Natural killer cell treated with Interleukin-12 subunit alpha and Interleukin-12 subunit beta and Interleukin-15 and Interleukin-18, amount 100 ng/mL, for 72 hours (primary cell): ENCODE measurements at regions not wholly inside any gene's neighbourhood (a gene's known extent, or its start where the extent isn't known, plus 50 kb on each side); places are given as distances from the start of the nearest gene placed in this dataset.
"Not testable (repeated sequence)": the region's sequence is repeated elsewhere in the genome, so short reads cannot be mapped to it uniquely, and the experiment has no call there.

Source experiments
- ATAC-seq, 2 donors: fragments of 150-1000 bp; cut with Tn5 transposase in 1 of 2; sonication (Bioruptor Pico), chemical (Tn5 transposase) in 1 of 2; 2 replicates each; pipeline ENCODE4 v1.10.0; 2021
- DNase-seq: peaks from one replicate; pipeline ENCODE4 v3.0.0; 2022; ENCODE audit warnings: low spot score
- H3K27ac Mint-ChIP-seq, 2 donors: 1 replicate in 1 of 2; 2 replicates in 1 of 2; pipeline ENCODE4 v1.8.0; 2022; ENCODE audit warnings: mixed read lengths in 2 of 2, mild to moderate bottlenecking in 1 of 2, moderate library complexity in 1 of 2
- H3K27me3 Mint-ChIP-seq, 2 donors: 1 replicate in 1 of 2; 2 replicates in 1 of 2; pipeline ENCODE4 v1.8.0; 2022; ENCODE audit warnings: mixed read lengths in 2 of 2
- H3K36me3 Mint-ChIP-seq: one replicate; pipeline ENCODE4 v1.8.0; 2022; ENCODE audit warnings: mixed read lengths
- H3K4me1 Mint-ChIP-seq, 2 donors: 1 replicate in 1 of 2; 2 replicates in 1 of 2; pipeline ENCODE4 v1.8.0; 2022; ENCODE audit warnings: low read depth in 2 of 2, mixed read lengths in 2 of 2, mild to moderate bottlenecking in 1 of 2
- H3K4me3 Mint-ChIP-seq: one replicate; pipeline ENCODE4 v1.8.0; 2022; ENCODE audit warnings: mixed read lengths
- H3K9me3 Mint-ChIP-seq: 2 replicates; pipeline ENCODE4 v1.8.0; 2022; ENCODE audit warnings: mixed read lengths

DNA sequence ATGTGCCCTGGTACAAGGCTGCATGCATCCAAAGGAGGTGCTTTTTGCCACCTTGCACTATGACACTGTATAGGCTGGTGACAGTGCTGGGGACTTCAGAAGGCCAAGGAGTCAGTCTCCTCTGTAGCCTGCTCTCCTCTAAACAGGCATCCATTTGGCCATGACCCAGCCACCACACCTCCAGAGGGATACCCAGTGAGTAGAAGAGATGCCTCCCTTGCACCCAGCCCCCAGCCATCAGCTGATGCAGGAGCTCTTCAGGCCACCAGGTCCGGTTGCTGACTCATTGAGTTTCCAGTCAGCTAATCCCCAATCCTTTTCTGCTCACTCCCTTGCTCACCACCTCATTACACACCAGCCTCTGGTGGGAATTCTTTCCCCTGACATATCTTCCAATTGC lies 99.8 kb downstream of the PJA1 start:
- Mint-ChIP-seq H3K27ac (no peak overlapping the region), H3K4me3 (no peak overlapping the region), H3K9me3 (no peaks in the 10 kb centered on the region), H3K27me3 (peaks cover 0 to 13% of the 10 kb centered on the region in 2 donors), H3K36me3 (no peaks in the 10 kb centered on the region), H3K4me1 (no peaks in the 10 kb centered on the region)
- DNase-seq (no peak), ATAC-seq (no peak)

DNA sequence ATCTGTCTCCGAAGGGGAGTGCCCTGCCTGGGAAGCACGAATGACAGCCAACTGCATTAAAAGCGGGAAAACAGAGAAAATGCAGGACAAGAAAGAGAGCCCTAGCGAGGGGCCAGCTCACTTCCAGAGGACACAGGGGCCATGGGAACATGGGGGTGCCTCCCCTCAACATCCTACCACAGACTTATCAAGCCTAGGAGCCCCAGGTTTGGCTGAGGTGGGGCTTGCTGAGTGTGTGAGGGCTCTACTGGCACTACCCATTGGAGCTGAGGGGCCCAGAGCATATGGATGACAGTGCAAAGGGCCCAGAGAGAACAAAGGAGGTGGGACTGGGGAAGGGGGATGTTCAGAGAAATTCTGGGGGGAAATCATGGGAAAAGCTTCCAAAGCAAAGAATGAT lies 101.8 kb downstream of the PJA1 start:
- Mint-ChIP-seq H3K9me3 (no peaks in the 10 kb centered on the region), H3K27ac (no peak overlapping the region), H3K36me3 (no peaks in the 10 kb centered on the region), H3K4me1 (no peaks in the 10 kb centered on the region), H3K27me3 (peaks cover 0 to 15% of the 10 kb centered on the region in 2 donors), H3K4me3 (no peak overlapping the region)
- ATAC-seq (no peak), DNase-seq (no peak)

DNA sequence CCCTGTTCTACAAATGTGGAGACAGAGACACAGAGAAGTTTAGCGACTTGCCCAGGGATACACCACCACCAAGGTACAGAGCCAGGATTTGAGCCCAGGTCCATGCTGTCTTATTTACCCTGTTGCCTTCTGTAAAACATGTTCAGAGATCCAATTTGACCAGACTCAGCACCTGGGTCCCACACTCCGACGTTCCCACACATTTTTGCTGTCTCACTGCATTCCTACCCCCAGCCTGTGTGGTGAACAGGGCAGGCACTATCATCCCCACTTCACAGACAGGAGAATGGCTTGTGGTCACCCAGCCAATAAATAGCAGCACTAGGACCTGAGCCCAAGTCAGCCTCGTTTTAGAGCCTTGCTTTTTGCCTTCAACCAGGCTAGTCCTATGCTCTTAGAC lies 102.8 kb downstream of the PJA1 start:
- DNase-seq: no peak
- no peak for ATAC-seq
- Mint-ChIP-seq H3K4me1 (no peaks in the 10 kb centered on the region), H3K36me3 (no peaks in the 10 kb centered on the region), H3K4me3 (no peak overlapping the region), H3K27ac (no peak overlapping the region), H3K9me3 (no peaks in the 10 kb centered on the region), H3K27me3 (peaks cover 0 to 11% of the 10 kb centered on the region in 2 donors)

DNA sequence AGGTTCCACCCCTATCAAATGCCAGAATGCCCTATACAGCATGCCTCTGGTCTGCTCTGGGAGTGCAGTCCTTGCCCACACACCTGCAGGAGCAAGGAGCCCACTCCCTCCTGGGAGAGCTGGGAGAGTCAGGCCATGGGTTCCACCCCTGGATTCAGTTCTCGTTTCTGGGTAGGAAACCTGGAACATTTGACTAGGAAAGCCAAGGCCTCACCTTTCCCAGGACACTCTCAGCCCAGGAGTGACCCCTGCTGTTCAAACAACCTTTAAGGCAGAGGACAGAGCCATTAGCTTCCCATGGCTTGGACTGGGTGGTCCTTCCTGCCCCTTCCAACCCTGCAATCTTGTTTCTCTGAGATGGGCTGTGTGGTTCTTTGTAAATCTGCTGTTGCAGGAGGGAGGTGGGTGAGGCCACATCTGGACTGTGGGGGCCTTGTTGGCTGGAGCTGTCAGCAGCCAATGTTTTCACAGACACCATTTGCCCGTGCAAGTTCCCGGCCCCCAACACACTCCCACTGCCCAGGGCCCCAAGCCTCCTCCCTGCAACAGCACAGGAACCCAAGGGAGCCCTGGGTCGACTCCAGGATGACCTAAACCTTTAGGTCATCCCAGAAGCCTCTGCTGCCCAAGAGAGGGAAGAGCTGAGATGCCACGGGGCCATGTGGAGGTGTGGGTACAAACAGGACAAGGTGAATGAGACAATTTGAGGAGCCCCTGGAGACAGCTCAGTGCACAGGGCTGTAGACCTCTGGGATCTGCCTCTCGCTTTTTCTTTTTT lies 104.4 kb downstream of the PJA1 start:
- peaks cover 0 to 11% of the 10 kb centered on the region in 2 donors for H3K27me3 Mint-ChIP-seq
- no peak for ATAC-seq
- no peaks in the 10 kb centered on the region for H3K4me1 Mint-ChIP-seq

DNA sequence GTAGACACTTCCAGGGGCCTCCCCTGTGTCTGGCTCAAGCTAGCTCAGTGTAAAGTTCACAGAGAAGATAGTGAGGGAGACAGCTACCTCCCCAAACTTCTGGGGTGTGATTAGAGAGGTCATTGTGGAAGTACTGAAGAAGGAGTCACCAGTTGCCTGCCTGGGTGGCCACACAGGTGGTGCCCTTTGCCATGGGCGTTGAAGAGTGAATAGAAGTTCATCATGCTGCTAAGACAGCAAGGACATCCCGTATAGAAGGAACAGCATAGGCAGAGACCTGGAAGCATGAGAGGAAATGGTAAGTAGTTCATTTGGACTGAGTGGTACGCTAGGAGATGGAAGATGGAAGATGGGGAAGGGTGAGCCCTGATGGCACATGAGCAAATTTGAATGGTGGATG lies 110.1 kb downstream of the PJA1 start:
- H3K4me3 Mint-ChIP-seq: no peak overlapping the region
- no peaks in the 10 kb centered on the region for H3K4me1 Mint-ChIP-seq
- H3K27me3 Mint-ChIP-seq: peaks cover 6 to 7% of the 10 kb centered on the region in 2 donors
- no peaks in the 10 kb centered on the region for H3K36me3 Mint-ChIP-seq
- no peaks in the 10 kb centered on the region for H3K9me3 Mint-ChIP-seq
- no peak overlapping the region for H3K27ac Mint-ChIP-seq
- ATAC-seq (no peak), DNase-seq (no peak)

More for the DNA sequence above, 104.4 kb downstream of the PJA1 start:
- H3K27ac Mint-ChIP-seq: no peak overlapping the region
- H3K36me3 Mint-ChIP-seq: no peaks in the 10 kb centered on the region
- H3K9me3 Mint-ChIP-seq: no peaks in the 10 kb centered on the region
- no peak overlapping the region for H3K4me3 Mint-ChIP-seq
- no peak for DNase-seq

DNA sequence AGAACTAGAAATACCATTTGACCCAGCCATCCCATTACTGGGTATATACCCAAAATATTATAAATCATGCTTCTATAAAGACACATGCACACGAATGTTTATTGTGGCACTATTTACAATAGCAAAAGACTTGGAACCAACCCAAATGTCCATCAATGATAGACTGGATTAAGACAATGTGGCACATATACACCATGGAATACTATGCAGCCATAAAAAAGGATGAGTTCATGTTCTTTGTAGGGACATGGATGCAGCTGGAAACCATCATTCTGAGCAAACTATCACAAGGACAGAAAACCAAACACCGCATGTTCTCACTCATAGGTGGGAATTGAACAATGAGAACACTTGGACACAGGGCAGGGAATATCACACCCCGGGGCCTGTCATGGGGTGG lies 110.8 kb downstream of the PJA1 start:
- not testable (repeated sequence) for H3K36me3 Mint-ChIP-seq, H3K27ac Mint-ChIP-seq, DNase-seq, H3K4me3 Mint-ChIP-seq, H3K4me1 Mint-ChIP-seq, H3K27me3 Mint-ChIP-seq, H3K9me3 Mint-ChIP-seq, ATAC-seq

DNA sequence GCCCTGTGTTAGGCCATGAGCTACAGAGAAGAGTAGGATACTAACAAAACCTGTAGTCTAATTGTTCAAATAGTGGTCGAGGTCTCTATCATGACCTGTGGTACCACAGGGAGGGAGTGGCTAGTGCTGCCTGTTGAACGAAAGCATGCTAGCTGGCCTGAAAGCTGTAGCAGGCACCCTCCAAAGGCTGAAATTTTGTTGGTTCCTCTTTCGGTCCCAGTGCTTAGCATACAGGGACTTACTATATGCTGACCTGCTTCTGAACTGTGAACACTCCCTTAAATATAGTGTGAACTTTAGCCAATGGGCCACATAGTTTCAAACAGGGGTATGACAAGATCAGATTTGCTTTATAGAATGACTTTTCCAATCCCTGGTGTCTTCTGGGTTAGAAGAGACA lies 113.4 kb downstream of the PJA1 start:
- no peak overlapping the region for H3K27ac Mint-ChIP-seq
- H3K27me3 Mint-ChIP-seq: peaks cover 4 to 6% of the 10 kb centered on the region in 2 donors
- H3K36me3 Mint-ChIP-seq: no peaks in the 10 kb centered on the region
- no peaks in the 10 kb centered on the region for H3K4me1 Mint-ChIP-seq
- no peak for DNase-seq
- H3K4me3 Mint-ChIP-seq: no peak overlapping the region
- no peak for ATAC-seq
- no peaks in the 10 kb centered on the region for H3K9me3 Mint-ChIP-seq

DNA sequence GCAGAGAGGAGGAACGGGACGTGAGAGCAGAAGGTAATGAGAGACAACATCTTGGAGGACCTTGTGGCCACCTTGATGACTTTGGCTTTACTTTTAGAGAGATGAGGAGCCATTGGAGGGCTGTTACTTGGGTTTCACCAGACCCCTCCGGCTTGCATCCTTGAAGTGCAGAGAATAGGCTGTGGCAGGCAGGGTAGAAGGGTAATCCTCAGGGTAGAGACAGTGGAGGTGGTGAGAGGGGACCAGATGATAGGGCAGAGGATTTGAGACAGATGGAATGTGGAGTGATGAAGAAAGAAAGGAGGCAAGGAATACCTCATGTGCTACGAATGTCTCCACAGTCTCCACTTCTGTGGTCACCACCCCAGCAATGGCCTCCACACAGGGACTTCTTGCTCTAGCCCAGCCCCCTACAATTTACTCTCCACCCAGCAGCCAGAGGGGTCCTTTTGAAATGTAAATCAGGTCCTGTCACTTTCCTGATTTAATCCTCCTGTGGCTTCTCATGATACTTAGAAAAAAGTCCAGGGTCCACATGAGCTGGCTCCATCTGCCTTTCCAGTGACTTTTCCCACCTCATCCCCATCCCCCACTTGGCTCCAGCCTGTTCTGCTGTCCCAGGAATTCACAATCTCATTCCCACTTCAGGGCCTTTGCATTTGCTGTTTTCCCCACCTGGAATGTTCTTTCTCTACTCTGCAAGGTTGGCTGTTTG lies 115.0 kb downstream of the PJA1 start:
- Mint-ChIP-seq H3K4me3 (no peak overlapping the region), H3K27me3 (peaks cover 6 to 7% of the 10 kb centered on the region in 2 donors), H3K36me3 (no peaks in the 10 kb centered on the region), H3K27ac (no peak overlapping the region), H3K4me1 (no peaks in the 10 kb centered on the region), H3K9me3 (no peaks in the 10 kb centered on the region)
- ATAC-seq (no peak), DNase-seq (no peak)

DNA sequence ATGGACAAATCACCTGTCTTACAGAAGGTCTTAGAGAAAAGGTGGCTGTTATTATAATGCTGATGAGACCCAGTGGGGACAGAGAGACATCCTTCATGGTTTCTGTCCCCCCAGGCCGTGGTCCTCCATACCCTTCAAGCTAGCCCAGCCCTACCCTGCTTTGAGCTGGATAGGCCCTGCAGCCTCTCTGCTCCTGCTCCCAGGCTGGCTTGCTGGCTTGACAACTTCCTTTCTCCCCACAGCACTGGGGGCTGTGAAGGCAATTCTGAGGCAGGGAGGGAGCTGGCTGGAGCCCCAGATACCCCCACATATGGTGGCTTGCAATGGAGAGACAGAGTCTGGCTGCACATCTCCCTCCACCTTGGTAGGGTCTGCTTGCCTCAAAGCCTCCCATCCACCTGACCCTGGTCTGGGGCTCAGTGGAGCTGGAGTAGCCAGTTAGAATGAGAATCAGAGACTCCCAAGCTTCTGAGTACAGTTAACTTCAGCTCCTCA lies 118.2 kb downstream of the PJA1 start:
- peaks cover 6 to 16% of the 10 kb centered on the region in 2 donors for H3K27me3 Mint-ChIP-seq
- DNase-seq (no peak), ATAC-seq (no peak)
- H3K27ac Mint-ChIP-seq: no peak overlapping the region
- H3K4me1 Mint-ChIP-seq: no peaks in the 10 kb centered on the region
- no peaks in the 10 kb centered on the region for H3K9me3 Mint-ChIP-seq
- no peaks in the 10 kb centered on the region for H3K36me3 Mint-ChIP-seq
- no peak overlapping the region for H3K4me3 Mint-ChIP-seq

DNA sequence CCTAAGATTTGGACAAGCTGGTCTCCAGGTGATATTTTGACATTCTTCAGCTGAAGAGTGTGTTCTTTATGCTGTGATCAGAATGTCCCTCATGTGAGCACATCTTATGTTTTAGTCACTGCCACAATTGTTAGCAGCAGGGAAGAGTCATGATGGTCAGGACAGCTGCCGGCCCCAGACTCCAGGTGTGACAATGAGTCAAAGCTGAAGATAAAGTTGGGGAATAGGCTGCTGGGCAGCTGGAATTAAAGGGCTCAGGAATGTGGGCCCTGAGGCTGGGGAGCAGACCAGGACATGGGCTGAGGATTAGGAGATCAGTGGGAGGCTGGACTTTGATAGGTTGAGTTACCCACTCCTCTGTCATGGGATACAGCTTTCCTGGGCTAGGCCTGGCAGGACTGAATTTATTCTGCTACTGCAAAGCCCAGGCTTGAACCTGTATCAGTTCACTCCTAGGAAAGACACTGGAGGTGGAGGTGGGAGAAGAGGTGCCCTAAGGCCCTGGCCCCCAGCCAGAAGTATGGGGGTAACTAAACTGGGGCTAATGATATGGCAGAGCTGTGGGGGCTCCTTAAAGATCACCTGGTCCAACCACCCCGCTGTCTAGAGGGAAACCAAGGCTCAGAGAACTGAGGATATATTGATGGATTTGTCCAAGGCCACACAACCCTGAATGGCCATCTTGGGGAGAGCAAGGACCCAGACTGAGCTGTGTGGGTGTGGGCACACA lies 119.5 kb downstream of the PJA1 start:
- Mint-ChIP-seq H3K36me3 (no peaks in the 10 kb centered on the region), H3K4me1 (no peaks in the 10 kb centered on the region), H3K27me3 (peaks cover 6 to 16% of the 10 kb centered on the region in 2 donors), H3K4me3 (no peak overlapping the region), H3K27ac (no peak overlapping the region), H3K9me3 (no peaks in the 10 kb centered on the region)
- no peak for ATAC-seq
- DNase-seq: no peak

DNA sequence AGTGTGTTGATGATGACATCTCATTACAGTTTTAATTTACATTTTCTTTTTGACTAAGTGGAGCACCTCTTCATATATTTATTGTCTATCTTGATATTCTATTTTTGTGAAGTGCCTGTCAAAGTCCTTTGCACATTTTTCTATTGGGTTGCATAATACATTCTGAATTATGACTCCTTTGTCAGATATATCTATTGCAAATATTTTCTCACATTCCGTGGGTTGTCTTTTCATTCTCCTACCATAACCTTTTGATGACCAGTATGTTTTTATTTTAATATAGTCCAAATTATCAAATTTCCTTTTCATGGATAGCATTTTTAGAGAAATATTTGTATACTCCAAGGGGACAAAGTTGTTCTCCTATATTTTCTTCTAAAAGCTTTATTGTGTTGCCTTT lies 126.4 kb downstream of the PJA1 start:
- peaks cover 7 to 21% of the 10 kb centered on the region in 2 donors for H3K27me3 Mint-ChIP-seq
- H3K36me3 Mint-ChIP-seq: no peaks in the 10 kb centered on the region
- no peaks in the 10 kb centered on the region for H3K9me3 Mint-ChIP-seq
- DNase-seq: no peak
- no peak overlapping the region for H3K4me3 Mint-ChIP-seq
- H3K27ac Mint-ChIP-seq: no peak overlapping the region
- H3K4me1 Mint-ChIP-seq: no peaks in the 10 kb centered on the region
- no peak for ATAC-seq

DNA sequence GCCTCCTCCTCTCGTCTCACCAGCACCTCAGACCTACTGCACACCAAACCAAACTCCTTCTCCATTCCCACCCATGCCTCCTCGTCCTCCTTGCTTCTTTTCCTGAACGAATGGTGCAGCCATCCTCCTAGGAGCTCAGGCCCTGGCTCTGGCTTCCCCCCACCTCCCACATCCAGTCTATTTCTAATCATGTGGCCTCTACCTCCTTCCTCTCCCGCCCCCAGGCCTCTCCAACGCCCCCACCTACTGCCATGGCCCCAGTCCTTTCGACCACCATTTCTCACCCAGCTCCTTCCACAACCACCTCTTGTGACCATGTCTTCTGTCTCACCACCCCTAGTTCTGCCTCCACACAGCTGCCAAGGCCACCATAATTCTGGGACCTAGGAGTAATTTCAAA lies 127.1 kb downstream of the PJA1 start:
- no peak for ATAC-seq
- H3K27me3 Mint-ChIP-seq: peaks cover 7 to 17% of the 10 kb centered on the region in 2 donors
- H3K27ac Mint-ChIP-seq: no peak overlapping the region
- no peaks in the 10 kb centered on the region for H3K4me1 Mint-ChIP-seq
- DNase-seq: no peak
- no peak overlapping the region for H3K4me3 Mint-ChIP-seq
- no peaks in the 10 kb centered on the region for H3K9me3 Mint-ChIP-seq
- no peaks in the 10 kb centered on the region for H3K36me3 Mint-ChIP-seq

DNA sequence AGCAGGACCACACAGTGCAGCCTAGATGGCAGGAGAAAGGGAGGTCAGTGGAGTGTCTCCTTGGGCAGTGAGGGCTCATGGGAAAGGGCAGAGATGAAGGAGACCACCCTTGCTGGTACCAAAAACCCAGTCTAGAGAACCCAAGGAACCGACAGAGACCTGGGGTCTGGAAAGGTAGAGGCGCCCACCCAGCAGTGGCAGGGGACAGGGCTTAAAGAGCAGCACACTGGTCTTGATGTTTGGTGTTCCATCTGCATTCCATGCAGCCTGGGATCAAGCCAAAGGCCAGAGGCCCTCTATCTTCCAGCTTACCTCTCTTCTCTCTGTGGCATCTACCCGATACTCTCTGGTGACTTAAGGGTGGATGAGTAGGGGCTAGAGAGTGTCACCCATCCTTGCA lies 127.5 kb downstream of the PJA1 start:
- ATAC-seq (no peak), DNase-seq (no peak)
- Mint-ChIP-seq H3K4me1 (no peaks in the 10 kb centered on the region), H3K27ac (no peak overlapping the region), H3K9me3 (no peaks in the 10 kb centered on the region), H3K27me3 (peaks cover 7 to 16% of the 10 kb centered on the region in 2 donors), H3K36me3 (no peaks in the 10 kb centered on the region), H3K4me3 (no peak overlapping the region)
